ENCODE measurements at regions not wholly inside any gene's neighbourhood (a gene's known extent, or its start where the extent isn't known, plus 50 kb on each side); places are given as distances from the start of the nearest gene placed in this dataset.

DNA sequence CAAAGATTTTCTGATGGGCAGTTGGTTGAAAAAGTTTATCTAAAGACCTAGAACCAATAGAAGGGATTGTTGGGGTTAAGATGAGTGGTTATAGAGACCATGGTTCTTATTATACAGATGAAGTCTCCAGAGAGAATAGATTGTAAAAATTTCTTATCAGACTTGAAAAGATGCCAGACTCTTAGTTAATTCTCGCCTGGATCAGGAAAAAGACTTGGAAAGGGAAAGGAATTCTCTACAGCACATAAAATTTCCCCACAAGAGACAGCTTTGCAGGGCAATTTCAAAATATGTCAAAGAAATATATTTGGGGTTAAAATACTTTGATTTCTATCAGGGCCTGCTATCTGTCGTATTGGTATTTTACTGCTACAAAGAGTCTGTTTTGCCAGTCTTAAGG lies 582.6 kb downstream of the UTRN start:
- intact Hi-C loops (cut with DNase I; ENCODE audit: low total_unique reads) = no loop called here
- Histone ChIP-seq H3K36me3 (no peaks in the 10 kb centered on the region), H3K27ac (no peak overlapping the region), H3K27me3 (no peaks in the 10 kb centered on the region), H3K9me3 (no peaks in the 10 kb centered on the region), H3K4me1 (no peaks in the 10 kb centered on the region), H3K4me3 (no peak overlapping the region)
- TF ChIP-seq POLR2A (IDR thresholded peaks at IDR 0.05) = no peak
- TF ChIP-seq, protein P1, sequence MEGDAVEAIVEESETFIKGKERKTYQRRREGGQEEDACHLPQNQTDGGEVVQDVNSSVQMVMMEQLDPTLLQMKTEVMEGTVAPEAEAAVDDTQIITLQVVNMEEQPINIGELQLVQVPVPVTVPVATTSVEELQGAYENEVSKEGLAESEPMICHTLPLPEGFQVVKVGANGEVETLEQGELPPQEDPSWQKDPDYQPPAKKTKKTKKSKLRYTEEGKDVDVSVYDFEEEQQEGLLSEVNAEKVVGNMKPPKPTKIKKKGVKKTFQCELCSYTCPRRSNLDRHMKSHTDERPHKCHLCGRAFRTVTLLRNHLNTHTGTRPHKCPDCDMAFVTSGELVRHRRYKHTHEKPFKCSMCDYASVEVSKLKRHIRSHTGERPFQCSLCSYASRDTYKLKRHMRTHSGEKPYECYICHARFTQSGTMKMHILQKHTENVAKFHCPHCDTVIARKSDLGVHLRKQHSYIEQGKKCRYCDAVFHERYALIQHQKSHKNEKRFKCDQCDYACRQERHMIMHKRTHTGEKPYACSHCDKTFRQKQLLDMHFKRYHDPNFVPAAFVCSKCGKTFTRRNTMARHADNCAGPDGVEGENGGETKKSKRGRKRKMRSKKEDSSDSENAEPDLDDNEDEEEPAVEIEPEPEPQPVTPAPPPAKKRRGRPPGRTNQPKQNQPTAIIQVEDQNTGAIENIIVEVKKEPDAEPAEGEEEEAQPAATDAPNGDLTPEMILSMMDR (IDR thresholded peaks at IDR 0.05) = no peak
- DNase-seq = no peak

GRCh38 chr6:144870782-144871181 lies 585.6 kb downstream of the UTRN start:
- intact Hi-C loops (cut with DNase I; ENCODE audit: low total_unique reads) = no loop called here
- Histone ChIP-seq H3K9me3 (no peaks in the 10 kb centered on the region), H3K27ac (no peak overlapping the region), H3K27me3 (no peaks in the 10 kb centered on the region), H3K36me3 (no peaks in the 10 kb centered on the region), H3K4me1 (no peaks in the 10 kb centered on the region), H3K4me3 (no peak overlapping the region)
- DNase-seq = no peak
- TF ChIP-seq POLR2A (IDR thresholded peaks at IDR 0.05) = no peak
- TF ChIP-seq, protein P1 (IDR thresholded peaks at IDR 0.05) = no peak

GRCh38 chr6:144873623-144874378 lies 588.7 kb downstream of the UTRN start:
- Histone ChIP-seq H3K27me3 (no peaks in the 10 kb centered on the region), H3K4me1 (no peaks in the 10 kb centered on the region), H3K4me3 (no peak overlapping the region), H3K27ac (no peak overlapping the region), H3K36me3 (no peaks in the 10 kb centered on the region), H3K9me3 (no peaks in the 10 kb centered on the region)
- intact Hi-C loops (cut with DNase I; ENCODE audit: low total_unique reads) = no loop called here
- no peak for DNase-seq
- TF ChIP-seq POLR2A (IDR thresholded peaks at IDR 0.05) = no peak
- TF ChIP-seq, protein P1 (IDR thresholded peaks at IDR 0.05) = no peak

- DNase-seq = no peak
- H3K27ac ChIP-seq = no peak overlapping the region
- no peaks in the 10 kb centered on the region for H3K27me3 ChIP-seq
- H3K36me3 ChIP-seq = no peaks in the 10 kb centered on the region
- TF ChIP-seq POLR2A (IDR thresholded peaks at IDR 0.05) = no peak
- TF ChIP-seq, protein P1 (IDR thresholded peaks at IDR 0.05) = no peak
- no peaks in the 10 kb centered on the region for H3K4me1 ChIP-seq
- intact Hi-C loops (cut with DNase I; ENCODE audit: low total_unique reads) = no loop called here
- H3K9me3 ChIP-seq = no peaks in the 10 kb centered on the region
- no peak overlapping the region for H3K4me3 ChIP-seq
These were observed 591.6 kb downstream of the UTRN start for GRCh38 chr6:144876689-144877088.

DNA sequence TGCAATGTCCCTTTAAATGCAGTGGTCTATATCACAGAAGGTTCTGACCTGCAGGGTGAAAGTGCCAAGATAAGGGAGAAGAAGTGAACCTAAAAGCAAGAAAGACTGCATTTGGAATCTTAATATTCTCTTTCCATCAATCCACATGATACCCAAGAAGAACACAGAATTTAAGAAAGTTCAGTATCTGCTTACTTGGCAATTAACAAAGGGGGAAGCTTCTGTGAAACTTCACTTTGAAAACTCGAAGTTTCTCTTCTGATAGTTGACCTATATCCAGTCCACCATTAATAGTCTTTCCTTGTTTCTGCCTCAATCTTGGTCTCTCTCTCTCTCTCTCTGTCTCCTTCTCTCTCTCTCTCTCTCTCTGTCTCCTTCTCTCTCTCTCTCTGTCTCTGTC lies 592.0 kb downstream of the UTRN start:
- intact Hi-C loops (cut with DNase I; ENCODE audit: low total_unique reads) = no loop called here
- no peaks in the 10 kb centered on the region for H3K36me3 ChIP-seq
- no peak for DNase-seq
- H3K4me1 ChIP-seq = no peaks in the 10 kb centered on the region
- no peak overlapping the region for H3K4me3 ChIP-seq
- no peaks in the 10 kb centered on the region for H3K9me3 ChIP-seq
- TF ChIP-seq POLR2A (IDR thresholded peaks at IDR 0.05) = no peak
- TF ChIP-seq, protein P1 (IDR thresholded peaks at IDR 0.05) = no peak
- no peaks in the 10 kb centered on the region for H3K27me3 ChIP-seq
- H3K27ac ChIP-seq = no peak overlapping the region
